Mesodermal cell (in vitro differentiated cells): ENCODE measurements at regions not wholly inside any gene's neighbourhood (a gene's known extent, or its start where the extent isn't known, plus 50 kb on each side); places are given as distances from the start of the nearest gene placed in this dataset.

ENCODE experiments used
- H3K27ac ChIP-seq: 2 replicates; pipeline ENCODE4 v1.7.0; 2013; ENCODE audit warnings: mild to moderate bottlenecking, low read depth, low read length, moderate library complexity; ENCODE audit not compliant: severe bottlenecking
- H3K36me3 ChIP-seq: 2 replicates; pipeline ENCODE4 v1.7.1; 2013; ENCODE audit warnings: mild to moderate bottlenecking, low read length, moderate library complexity; ENCODE audit not compliant: control insufficient read depth, insufficient read depth
- H3K4me1 ChIP-seq: one replicate; pipeline ENCODE4 v1.7.1; 2013; ENCODE audit warnings: mild to moderate bottlenecking, low read length; ENCODE audit not compliant: insufficient read depth, control insufficient read depth, poor library complexity, severe bottlenecking
- H3K4me3 ChIP-seq: 2 replicates; pipeline ENCODE4 v1.7.0; 2013; ENCODE audit warnings: low read length, control low read depth, mild to moderate bottlenecking; ENCODE audit not compliant: insufficient read depth, poor library complexity, severe bottlenecking; ENCODE audit errors: extremely low read depth
- H3K9me3 ChIP-seq: 2 replicates; pipeline ENCODE4 v1.7.1; 2013; ENCODE audit warnings: mild to moderate bottlenecking, low read length, moderate library complexity; ENCODE audit not compliant: control insufficient read depth
- WGBS, 2 experiments: methylation state at CpG; one replicate each; pipeline ENCODE4 v1.1.5; 2013; ENCODE audit warnings: missing lambda C conversion rate in 2 of 2; ENCODE audit not compliant: insufficient coverage in 2 of 2; 5-methylcytosine and 5-hydroxymethylcytosine counted together

DNA sequence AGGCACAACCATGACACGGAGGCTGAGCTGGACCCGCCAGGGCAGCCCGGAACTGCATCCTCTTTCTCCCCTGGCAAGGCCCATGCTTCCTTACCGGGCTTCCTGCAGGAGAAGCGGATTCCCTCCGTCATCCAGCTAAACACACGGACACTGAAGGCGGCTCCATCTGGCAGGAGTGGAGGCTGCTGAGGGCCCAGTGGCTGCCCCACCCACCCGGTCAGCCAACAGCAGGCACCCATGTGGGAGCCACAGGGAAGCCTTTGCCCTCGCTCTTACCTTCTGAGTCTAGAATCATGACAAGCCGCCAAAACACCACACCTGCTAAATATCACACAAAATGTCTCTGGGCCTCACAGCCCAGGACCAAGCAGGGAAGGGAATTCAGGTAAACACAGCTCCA lies 321.6 kb upstream of the RNF32 start:
- H3K27ac ChIP-seq: no peak overlapping the region
- no peaks in the 10 kb centered on the region for H3K36me3 ChIP-seq
- no peaks in the 10 kb centered on the region for H3K9me3 ChIP-seq
- H3K4me1 ChIP-seq: no peaks in the 10 kb centered on the region
- WGBS, 2 experiments: 76 to 81% methylated on average over 9 of the region's 11 CpGs
- no peak overlapping the region for H3K4me3 ChIP-seq

- Histone ChIP-seq H3K9me3 (no peaks in the 10 kb centered on the region), H3K36me3 (no peaks in the 10 kb centered on the region), H3K27ac (no peak overlapping the region), H3K4me1 (no peaks in the 10 kb centered on the region), H3K4me3 (no peak overlapping the region)
- 93 to 94% methylated on average over 18 of the region's 18 CpGs for WGBS, 2 experiments
Observed at GRCh38 chr7:156318426-156318825, 322.1 kb upstream of the RNF32 start.

- H3K27ac ChIP-seq: no peak overlapping the region
- no peaks in the 10 kb centered on the region for H3K36me3 ChIP-seq
- no peaks in the 10 kb centered on the region for H3K4me1 ChIP-seq
- H3K4me3 ChIP-seq: no peak overlapping the region
- 87 to 91% methylated on average over 12 to 15 of the region's 15 CpGs for WGBS, 2 experiments
- H3K9me3 ChIP-seq: no peaks in the 10 kb centered on the region
Observed at GRCh38 chr7:156309016-156309620, 331.5 kb upstream of the RNF32 start.

- Histone ChIP-seq H3K4me1 (no peaks in the 10 kb centered on the region), H3K36me3 (no peaks in the 10 kb centered on the region), H3K27ac (no peak overlapping the region), H3K4me3 (no peak overlapping the region), H3K9me3 (no peaks in the 10 kb centered on the region)
- 73 to 80% methylated on average over 5 to 7 of the region's 9 CpGs for WGBS, 2 experiments
Observed at GRCh38 chr7:156307193-156307592, 333.4 kb upstream of the RNF32 start.

DNA sequence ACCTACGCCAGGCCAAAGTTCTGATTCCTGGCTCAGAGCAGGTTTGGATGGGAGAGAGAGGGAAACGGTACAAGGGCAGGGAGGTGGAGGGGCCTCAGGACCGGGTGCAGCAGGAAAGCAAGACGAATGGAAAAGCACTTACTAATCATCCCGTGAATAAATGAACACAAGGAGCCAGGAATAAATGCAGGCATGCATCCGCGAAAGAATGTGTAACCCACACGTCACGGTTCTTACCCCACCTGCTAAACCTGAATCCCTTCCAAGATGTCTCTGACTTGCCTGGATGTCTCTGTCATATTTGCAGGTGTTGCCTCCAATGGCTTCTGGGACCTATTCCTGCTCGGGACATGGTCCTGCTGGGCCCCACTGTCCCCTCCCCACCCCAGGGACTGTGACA lies 335.2 kb upstream of the RNF32 start:
- WGBS, 2 experiments: 86 to 87% methylated on average over 9 of the region's 10 CpGs
- no peaks in the 10 kb centered on the region for H3K36me3 ChIP-seq
- H3K4me1 ChIP-seq: no peaks in the 10 kb centered on the region
- no peaks in the 10 kb centered on the region for H3K9me3 ChIP-seq
- H3K4me3 ChIP-seq: no peak overlapping the region
- H3K27ac ChIP-seq: no peak overlapping the region

DNA sequence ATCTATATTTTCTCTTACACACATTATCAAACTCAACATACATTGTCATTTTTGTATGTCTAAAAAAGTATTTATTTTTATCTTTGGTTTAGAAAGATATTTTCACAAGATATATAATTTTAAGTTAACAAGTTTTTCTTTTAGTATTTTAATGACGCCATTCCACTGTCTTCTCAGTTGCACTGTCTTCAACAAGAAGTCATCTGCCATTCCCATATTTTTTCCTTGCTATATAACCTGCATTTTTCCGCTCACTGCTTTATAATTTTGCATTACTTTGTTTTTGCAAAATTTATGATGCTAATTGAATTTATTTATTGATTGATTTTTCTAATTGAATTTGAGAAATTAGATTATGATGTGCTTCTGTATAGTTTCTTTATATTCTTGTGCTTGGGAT lies 357.8 kb upstream of the RNF32 start:
- H3K4me3 ChIP-seq: no peak overlapping the region
- no peak overlapping the region for H3K27ac ChIP-seq
- H3K36me3 ChIP-seq: no peaks in the 10 kb centered on the region
- peaks cover 5% of the 10 kb centered on the region for H3K9me3 ChIP-seq
- WGBS, 2 experiments: no CpG with 5 or more reads among the region's 2 CpGs
- H3K4me1 ChIP-seq: no peaks in the 10 kb centered on the region

GRCh38 chr7:156279635-156280034 lies 360.9 kb upstream of the RNF32 start:
- Histone ChIP-seq H3K36me3 (no peaks in the 10 kb centered on the region), H3K27ac (no peak overlapping the region), H3K4me3 (no peak overlapping the region), H3K9me3 (peaks cover 5% of the 10 kb centered on the region), H3K4me1 (no peaks in the 10 kb centered on the region)
- 100% methylated on average over 1 of the region's 4 CpGs; no CpG with 5 or more reads in 1 of the 2 experiments for WGBS, 2 experiments

DNA sequence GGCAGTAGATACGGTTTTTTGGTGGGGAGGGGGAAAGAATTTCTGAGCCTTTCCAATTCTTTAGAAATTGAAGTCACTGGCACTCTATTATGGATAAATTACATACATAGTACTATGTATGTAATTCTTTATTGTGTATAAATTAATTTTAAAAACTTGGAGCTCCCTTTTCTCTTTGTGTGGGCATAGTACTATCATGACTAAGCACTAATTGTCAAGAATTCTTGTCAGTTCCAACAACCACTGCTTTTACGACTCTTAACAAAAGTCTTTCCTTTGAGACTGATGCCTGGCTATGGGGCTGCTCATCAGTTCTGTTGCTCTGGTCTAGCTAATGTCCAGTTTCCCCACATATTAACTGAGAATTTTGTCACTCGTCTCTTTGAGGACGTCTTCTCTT lies 365.3 kb upstream of the RNF32 start:
- H3K4me1 ChIP-seq: no peaks in the 10 kb centered on the region
- WGBS, 2 experiments: 79 to 97% methylated on average over 3 of the region's 4 CpGs
- H3K27ac ChIP-seq: no peak overlapping the region
- no peak overlapping the region for H3K4me3 ChIP-seq
- no peaks in the 10 kb centered on the region for H3K9me3 ChIP-seq
- H3K36me3 ChIP-seq: no peaks in the 10 kb centered on the region

DNA sequence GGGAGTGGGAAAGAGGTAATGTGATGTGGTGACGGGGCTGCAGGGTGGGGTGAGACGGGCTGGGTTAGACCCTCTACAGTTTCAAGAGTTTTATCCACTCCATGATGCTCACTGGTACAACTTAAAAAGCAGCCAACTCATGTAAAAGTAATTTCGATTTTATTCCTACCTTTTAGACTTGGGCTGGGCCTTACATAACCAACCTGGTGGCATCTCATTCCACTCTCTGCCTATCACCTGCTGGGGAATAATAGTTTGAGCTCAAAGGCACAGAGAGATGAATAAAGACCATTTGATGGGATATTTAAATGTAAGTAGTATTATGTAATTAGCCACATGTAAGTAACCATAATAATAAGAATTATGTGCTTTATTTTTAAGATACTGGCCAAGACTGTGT lies 366.0 kb upstream of the RNF32 start:
- Histone ChIP-seq H3K27ac (no peak overlapping the region), H3K9me3 (no peaks in the 10 kb centered on the region), H3K4me3 (no peak overlapping the region), H3K4me1 (no peaks in the 10 kb centered on the region), H3K36me3 (no peaks in the 10 kb centered on the region)
- WGBS, 2 experiments: 80 to 90% methylated on average over 1 to 2 of the region's 3 CpGs

DNA sequence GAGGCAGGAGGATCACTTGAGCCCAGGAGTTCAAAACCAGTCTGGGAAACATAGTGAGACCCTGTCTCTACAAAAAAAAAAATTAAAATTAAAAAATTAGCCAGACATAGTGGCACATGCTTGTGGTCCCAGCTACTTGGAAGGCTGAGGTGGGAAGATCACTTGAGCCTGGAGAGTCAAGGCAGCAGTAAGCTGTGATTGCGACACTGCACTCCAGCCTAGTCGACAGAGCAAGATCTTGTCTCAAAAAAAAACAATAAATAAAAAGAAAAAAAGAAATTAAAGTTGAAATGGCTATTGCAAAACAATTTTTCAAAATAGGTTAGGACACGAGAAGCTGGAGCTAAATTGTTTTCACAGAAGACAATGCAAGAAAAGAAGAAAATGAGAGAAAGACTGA lies 379.0 kb upstream of the RNF32 start:
- whole genome bisulfite sequencing, 2 experiments: 73 to 77% methylated on average over 1 of the region's 3 CpGs

DNA sequence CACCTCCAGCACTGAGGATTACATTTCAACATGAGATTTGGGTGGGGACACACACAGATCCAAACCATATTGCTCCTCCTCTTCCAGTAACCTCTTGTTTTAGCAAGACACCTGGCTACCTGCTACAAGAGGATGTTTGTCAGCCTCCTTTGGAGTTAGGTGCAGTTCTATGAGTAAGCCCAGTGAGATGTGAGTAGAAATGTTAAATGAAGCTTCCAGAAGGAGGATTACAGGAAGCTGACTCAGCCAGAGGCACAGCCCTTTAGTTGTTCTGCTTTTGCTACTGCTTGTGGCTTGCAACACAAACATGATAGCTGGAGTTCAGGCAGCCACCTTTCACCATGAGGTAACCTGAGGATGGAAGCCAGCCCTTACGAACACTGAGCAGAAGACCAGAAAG lies 382.7 kb upstream of the RNF32 start:
- Histone ChIP-seq H3K27ac (no peak overlapping the region), H3K36me3 (no peaks in the 10 kb centered on the region), H3K4me3 (no peak overlapping the region), H3K4me1 (no peaks in the 10 kb centered on the region), H3K9me3 (peaks cover 6% of the 10 kb centered on the region)
- no CpG with 5 or more reads among the region's 1 CpG for WGBS, 2 experiments

More for the DNA sequence above, 379.0 kb upstream of the RNF32 start:
- Histone ChIP-seq H3K4me3 (no peak overlapping the region), H3K27ac (no peak overlapping the region), H3K36me3 (no peaks in the 10 kb centered on the region), H3K9me3 (peaks cover 6% of the 10 kb centered on the region), H3K4me1 (no peaks in the 10 kb centered on the region)
